ENCODE measurements at regions not wholly inside any gene's neighbourhood (a gene's known extent, or its start where the extent isn't known, plus 50 kb on each side); places are given as distances from the start of the nearest gene placed in this dataset.

DNA sequence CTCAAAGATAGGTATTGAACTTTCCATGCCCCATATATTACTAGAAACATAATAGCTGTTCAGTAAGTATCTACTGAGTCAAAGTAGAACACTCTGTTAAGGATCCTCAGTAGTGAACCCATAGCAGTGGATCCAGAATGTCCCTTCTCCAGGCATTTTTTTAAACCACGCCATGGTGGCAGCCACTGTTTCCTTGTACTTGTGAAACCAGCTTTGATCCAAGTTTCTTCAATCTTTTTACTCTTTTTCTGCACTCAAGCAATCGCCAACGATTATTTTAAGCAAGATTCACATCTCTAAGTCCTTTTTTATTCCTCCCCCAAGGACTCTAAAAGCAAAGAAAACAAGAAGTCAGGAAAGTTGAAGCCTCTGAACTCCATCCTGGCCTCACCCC, 291.2 kb upstream of the SLC14A2 start:
- no peaks in the 10 kb centered on the region for H3K4me1 ChIP-seq
- no peaks in the 10 kb centered on the region for H3K9me3 ChIP-seq
- no peak overlapping the region for H3K27ac ChIP-seq
- H3K27me3 ChIP-seq: no peaks in the 10 kb centered on the region
- TF ChIP-seq EP300 (IDR thresholded peaks at IDR 0.05; ENCODE audit: low read depth) (no peak), POLR2A (IDR thresholded peaks at IDR 0.05) (no peak), POLR2AphosphoS5 (IDR thresholded peaks at IDR 0.05) (no peak)
- TF ChIP-seq, protein P1, sequence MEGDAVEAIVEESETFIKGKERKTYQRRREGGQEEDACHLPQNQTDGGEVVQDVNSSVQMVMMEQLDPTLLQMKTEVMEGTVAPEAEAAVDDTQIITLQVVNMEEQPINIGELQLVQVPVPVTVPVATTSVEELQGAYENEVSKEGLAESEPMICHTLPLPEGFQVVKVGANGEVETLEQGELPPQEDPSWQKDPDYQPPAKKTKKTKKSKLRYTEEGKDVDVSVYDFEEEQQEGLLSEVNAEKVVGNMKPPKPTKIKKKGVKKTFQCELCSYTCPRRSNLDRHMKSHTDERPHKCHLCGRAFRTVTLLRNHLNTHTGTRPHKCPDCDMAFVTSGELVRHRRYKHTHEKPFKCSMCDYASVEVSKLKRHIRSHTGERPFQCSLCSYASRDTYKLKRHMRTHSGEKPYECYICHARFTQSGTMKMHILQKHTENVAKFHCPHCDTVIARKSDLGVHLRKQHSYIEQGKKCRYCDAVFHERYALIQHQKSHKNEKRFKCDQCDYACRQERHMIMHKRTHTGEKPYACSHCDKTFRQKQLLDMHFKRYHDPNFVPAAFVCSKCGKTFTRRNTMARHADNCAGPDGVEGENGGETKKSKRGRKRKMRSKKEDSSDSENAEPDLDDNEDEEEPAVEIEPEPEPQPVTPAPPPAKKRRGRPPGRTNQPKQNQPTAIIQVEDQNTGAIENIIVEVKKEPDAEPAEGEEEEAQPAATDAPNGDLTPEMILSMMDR (IDR thresholded peaks at IDR 0.05): no peak
- H3K36me3 ChIP-seq: no peaks in the 10 kb centered on the region
- intact Hi-C loops (cut with DNase I; ENCODE audit: low total_unique reads): no loop called here
- in situ Hi-C loops (cut with MboI; ENCODE audit: low pct_ligation_motif_present in 1 of 4, low pct_unique_long_range_greater_than_20kb in 1 of 4, low sequenced_read_pairs in 3 of 4): loop anchor here in 1 of 4 donors (25.0 kb wide), 1 partner anchor 88 kb away; no protein-coding TSS in a partner anchor
- DNase-seq: no peak
- H3K4me3 ChIP-seq: no peak overlapping the region
- 73 to 90% methylated on average over 3 of the region's 3 CpGs for WGBS, 2 donors (ENCODE audit: low coverage in 1 of 2)

DNA sequence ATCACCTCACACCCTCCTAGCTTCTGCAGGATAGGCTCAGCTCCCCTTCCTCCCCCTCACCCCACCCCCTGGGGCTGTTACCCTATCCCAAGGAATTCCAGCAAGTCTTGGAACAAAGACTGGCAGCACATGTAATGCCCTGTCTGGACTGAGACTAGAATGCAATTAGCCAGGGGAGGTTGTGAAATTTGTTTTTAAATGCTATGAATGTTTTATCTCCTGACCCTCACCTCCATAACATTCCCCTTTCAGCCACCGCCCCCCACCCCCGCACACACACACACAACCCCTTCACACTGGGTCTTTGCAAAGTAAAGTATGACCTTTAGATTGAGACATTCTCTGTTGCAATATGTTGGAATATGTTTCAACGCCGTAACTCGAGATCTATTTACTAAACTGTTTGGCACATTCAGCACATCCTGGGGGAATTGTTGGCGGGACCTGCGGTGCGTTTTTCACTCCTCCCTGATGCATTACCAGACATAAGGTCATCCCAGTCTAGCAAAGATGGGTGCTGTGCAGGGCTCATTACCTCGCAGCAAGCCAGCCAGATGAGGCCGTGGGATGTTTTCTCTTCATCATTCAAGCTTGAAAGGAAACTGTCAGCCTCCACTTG, 290.7 kb upstream of the SLC14A2 start:
- in situ Hi-C loops (cut with MboI; ENCODE audit: low pct_ligation_motif_present in 1 of 4, low pct_unique_long_range_greater_than_20kb in 1 of 4, low sequenced_read_pairs in 3 of 4): loop anchor here in 1 of 4 donors (25.0 kb wide), 1 partner anchor 88 kb away; no protein-coding TSS in a partner anchor
- WGBS, 2 donors (ENCODE audit: low coverage in 1 of 2): 74 to 75% methylated on average over 2 to 10 of the region's 10 CpGs
- Histone ChIP-seq H3K4me3 (no peak overlapping the region), H3K27me3 (no peaks in the 10 kb centered on the region), H3K4me1 (no peaks in the 10 kb centered on the region), H3K9me3 (no peaks in the 10 kb centered on the region), H3K36me3 (no peaks in the 10 kb centered on the region), H3K27ac (no peak overlapping the region)
- DNase-seq: peak; percentile 20
- TF ChIP-seq EP300 (IDR thresholded peaks at IDR 0.05; ENCODE audit: low read depth): no peak
- TF ChIP-seq POLR2AphosphoS5 (IDR thresholded peaks at IDR 0.05): peak in 1 of 3 donors; percentile 62
- intact Hi-C loops (cut with DNase I; ENCODE audit: low total_unique reads): no loop called here

DNA sequence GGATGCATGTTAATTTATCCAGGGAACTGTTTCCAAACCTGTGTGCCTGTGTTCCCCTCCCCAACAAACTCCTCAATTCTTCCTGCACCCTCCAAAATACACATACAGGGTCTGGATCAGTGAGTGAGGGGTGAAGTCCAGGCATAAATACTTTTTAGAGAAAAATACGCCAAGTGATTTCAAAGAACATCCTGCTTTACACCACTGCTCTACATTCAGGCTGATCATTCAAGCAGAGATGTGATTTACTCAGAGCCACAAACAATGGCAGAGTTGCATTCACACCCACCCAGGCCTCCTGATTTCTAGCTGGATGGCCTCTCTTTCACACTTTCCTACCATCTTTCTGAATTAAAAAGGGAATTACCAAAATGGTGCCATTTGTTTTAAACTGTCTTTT, 289.5 kb upstream of the SLC14A2 start:
- Histone ChIP-seq H3K27me3 (no peaks in the 10 kb centered on the region), H3K4me3 (no peak overlapping the region), H3K9me3 (no peaks in the 10 kb centered on the region), H3K27ac (no peak overlapping the region), H3K36me3 (no peaks in the 10 kb centered on the region), H3K4me1 (no peaks in the 10 kb centered on the region)
- DNase-seq: no peak
- intact Hi-C loops (cut with DNase I; ENCODE audit: low total_unique reads): no loop called here
- no peak for TF ChIP-seq POLR2A (IDR thresholded peaks at IDR 0.05)
- in situ Hi-C loops (cut with MboI; ENCODE audit: low pct_ligation_motif_present in 1 of 4, low pct_unique_long_range_greater_than_20kb in 1 of 4, low sequenced_read_pairs in 3 of 4): no loop called here
- WGBS, 2 donors (ENCODE audit: low coverage in 1 of 2): 80 to 92% methylated on average over 1 of the region's 1 CpG

DNA sequence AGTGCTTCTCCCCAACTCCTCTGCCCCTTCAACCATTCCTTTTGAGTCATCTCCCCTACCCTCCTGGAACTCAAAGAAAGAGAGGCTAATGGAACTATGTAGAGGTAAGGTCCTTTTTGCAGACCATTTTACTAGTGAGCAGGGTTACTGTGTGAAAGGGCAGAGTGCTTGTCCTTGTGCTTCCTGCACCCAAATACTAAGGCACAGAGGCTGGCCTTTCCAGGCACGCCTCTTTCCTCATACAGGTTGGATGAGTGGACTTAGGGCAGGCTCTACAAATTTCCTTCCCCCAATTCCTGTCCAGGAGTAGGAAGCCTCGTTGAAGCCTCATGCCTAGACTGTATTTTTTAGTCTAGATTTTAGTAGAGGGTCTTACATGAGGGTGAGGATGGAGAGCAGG, 288.8 kb upstream of the SLC14A2 start:
- Histone ChIP-seq H3K4me3 (no peak overlapping the region), H3K27ac (no peak overlapping the region), H3K4me1 (no peaks in the 10 kb centered on the region), H3K27me3 (no peaks in the 10 kb centered on the region), H3K9me3 (no peaks in the 10 kb centered on the region), H3K36me3 (no peaks in the 10 kb centered on the region)
- DNase-seq: no peak
- intact Hi-C loops (cut with DNase I; ENCODE audit: low total_unique reads) (no loop called here), in situ Hi-C loops (cut with MboI; ENCODE audit: low pct_ligation_motif_present in 1 of 4, low pct_unique_long_range_greater_than_20kb in 1 of 4, low sequenced_read_pairs in 3 of 4) (no loop called here)
- 57 to 69% methylated on average over 2 of the region's 2 CpGs for WGBS, 2 donors (ENCODE audit: low coverage in 1 of 2)
- TF ChIP-seq, protein P1 (IDR thresholded peaks at IDR 0.05): no peak

DNA sequence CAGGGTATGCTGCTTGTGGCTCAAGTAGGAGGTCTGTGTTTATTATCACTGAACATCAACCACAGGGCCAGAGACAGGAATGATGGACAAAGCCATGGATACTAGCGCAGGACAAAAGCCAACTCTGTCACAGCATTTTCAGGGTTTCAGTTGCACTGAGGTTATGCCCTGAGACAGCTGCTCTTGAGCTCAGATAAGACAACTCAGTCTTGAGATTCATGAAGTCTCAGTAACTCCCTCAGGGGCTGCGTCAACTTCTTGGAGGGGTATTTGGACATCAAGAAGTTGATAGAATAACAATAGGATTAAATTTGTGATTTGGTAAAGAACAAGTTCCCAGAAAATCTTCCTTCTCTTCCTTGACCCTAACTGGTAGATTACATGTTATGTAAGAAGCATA, 287.0 kb upstream of the SLC14A2 start:
- H3K36me3 ChIP-seq: no peaks in the 10 kb centered on the region
- intact Hi-C loops (cut with DNase I; ENCODE audit: low total_unique reads): no loop called here
- no peak overlapping the region for H3K4me3 ChIP-seq
- WGBS, 2 donors (ENCODE audit: low coverage in 1 of 2): 95% methylated on average over 2 of the region's 2 CpGs; no CpG with 5 or more reads in 1 of the 2 donors
- DNase-seq: no peak
- no peaks in the 10 kb centered on the region for H3K27me3 ChIP-seq
- H3K9me3 ChIP-seq: no peaks in the 10 kb centered on the region
- TF ChIP-seq EP300 (IDR thresholded peaks at IDR 0.05; ENCODE audit: low read depth) (no peak), POLR2AphosphoS5 (IDR thresholded peaks at IDR 0.05) (no peak), POLR2A (IDR thresholded peaks at IDR 0.05) (no peak)
- TF ChIP-seq, protein P1 (IDR thresholded peaks at IDR 0.05): no peak
- no peaks in the 10 kb centered on the region for H3K4me1 ChIP-seq
- H3K27ac ChIP-seq: no peak overlapping the region
- in situ Hi-C loops (cut with MboI; ENCODE audit: low pct_ligation_motif_present in 1 of 4, low pct_unique_long_range_greater_than_20kb in 1 of 4, low sequenced_read_pairs in 3 of 4): no loop called here

Measured in transverse colon (tissue), 4 donors.